Smooth muscle cell (in vitro differentiated cells): ENCODE measurements at regions not wholly inside any gene's neighbourhood (a gene's known extent, or its start where the extent isn't known, plus 50 kb on each side); places are given as distances from the start of the nearest gene placed in this dataset.

ENCODE experiments used
- DNase-seq: peaks from one replicate; lab custom pipeline; 2025; ENCODE audit not compliant: unreplicated experiment; lab: John Stamatoyannopoulos, UW
- H2AFZ ChIP-seq: fragments of 200-600 bp; sonication (generic); 2 replicates; pipeline ENCODE4 v1.6.0; 2016; ENCODE audit warnings: antibody characterized with exemption, low read depth, mild to moderate bottlenecking
- H3F3A ChIP-seq: fragments of 200-600 bp; sonication (generic); 2 replicates; pipeline ENCODE4 v1.6.0; 2017; ENCODE audit warnings: antibody characterized with exemption, low read depth
- H3K27ac ChIP-seq: fragments of 200-600 bp; sonication (generic); 2 replicates; pipeline ENCODE4 v1.5.1; 2016; ENCODE audit warnings: low read depth, mild to moderate bottlenecking
- H3K27me3 ChIP-seq: fragments of 200-600 bp; sonication (generic); 2 replicates; pipeline ENCODE4 v1.6.1; 2016; ENCODE audit warnings: low read depth, mild to moderate bottlenecking
- H3K36me3 ChIP-seq: fragments of 200-600 bp; sonication (generic); 2 replicates; pipeline ENCODE4 v1.5.1; 2016; ENCODE audit warnings: low read depth
- H3K4me1 ChIP-seq: fragments of 200-600 bp; sonication (generic); 2 replicates; pipeline ENCODE4 v1.5.1; 2016; ENCODE audit warnings: low read depth
- H3K4me2 ChIP-seq: fragments of 200-600 bp; sonication (generic); 2 replicates; pipeline ENCODE4 v1.6.0; 2016; ENCODE audit warnings: mild to moderate bottlenecking
- H3K4me3 ChIP-seq: fragments of 200-600 bp; sonication (generic); 2 replicates; pipeline ENCODE4 v1.5.1; 2016; ENCODE audit warnings: mild to moderate bottlenecking
- H3K79me2 ChIP-seq: fragments of 200-600 bp; sonication (generic); 2 replicates; pipeline ENCODE4 v1.6.0; 2016; ENCODE audit warnings: low read depth, mild to moderate bottlenecking
- H3K9ac ChIP-seq: fragments of 200-600 bp; sonication (generic); 2 replicates; pipeline ENCODE4 v1.6.0; 2016; ENCODE audit warnings: low read depth
- H3K9me3 ChIP-seq: fragments of 200-600 bp; sonication (generic); replicated peaks from 2 replicates; pipeline ENCODE4 v1.5.1; 2016; ENCODE audit warnings: low read depth
- H4K20me1 ChIP-seq: fragments of 200-600 bp; sonication (generic); 2 replicates; pipeline ENCODE4 v1.6.0; 2016; ENCODE audit warnings: low read depth
- CTCF ChIP-seq: fragments of 200-600 bp; sonication (generic); IDR thresholded peaks from 2 replicates; pipeline ENCODE4 v1.5.1; 2017; ENCODE audit warnings: borderline replicate concordance, mild to moderate bottlenecking, antibody characterized with exemption; ENCODE audit not compliant: insufficient read depth, poor library complexity, severe bottlenecking
- WGBS: methylation state at CpG from one replicate; pipeline ENCODE4 v1.1.7; 2016; ENCODE audit warnings: low lambda C conversion rate; 5-methylcytosine and 5-hydroxymethylcytosine counted together

DNA sequence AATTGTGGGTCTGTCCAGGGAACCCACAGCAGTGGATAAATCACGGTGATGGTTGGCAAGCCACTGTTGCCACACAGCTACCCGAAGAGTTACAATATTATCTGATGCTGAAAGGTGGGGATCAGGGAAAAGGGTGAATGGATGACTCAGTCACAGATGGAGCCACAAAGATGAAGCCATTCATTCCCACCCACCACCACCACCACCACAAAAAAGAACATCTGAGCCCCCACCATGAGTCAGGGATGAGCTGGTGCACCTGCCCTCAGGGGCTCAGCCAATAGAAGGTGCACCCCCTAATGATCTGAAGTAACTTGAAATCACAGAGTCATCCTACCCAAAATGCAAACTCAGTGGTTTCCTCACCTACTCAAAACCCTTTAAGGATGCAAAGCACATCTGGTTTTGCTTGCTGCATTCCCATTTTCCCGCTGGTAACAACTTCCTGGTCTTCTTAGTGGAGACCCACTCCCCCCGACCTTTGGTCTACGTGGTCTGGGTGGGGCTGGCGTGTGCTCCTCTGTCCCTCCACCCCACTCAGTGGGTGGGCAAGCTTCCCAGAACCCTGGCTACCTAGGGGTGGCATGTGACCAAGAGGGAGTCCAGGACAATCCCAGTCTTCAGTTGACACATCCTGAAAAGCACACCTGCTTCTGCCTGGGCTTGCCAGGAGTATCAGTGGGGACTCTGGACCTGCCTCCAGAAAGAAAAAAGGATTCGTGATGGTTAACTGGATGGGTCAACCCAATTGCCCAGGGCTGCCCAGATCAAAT, 125.5 kb downstream of the ANKRD60 start:
- Histone ChIP-seq H3K27me3 (peaks cover 8% of the 10 kb centered on the region), H3K4me1 (no peaks in the 10 kb centered on the region), H4K20me1 (no peaks in the 10 kb centered on the region), H3K79me2 (no peaks in the 10 kb centered on the region), H3K9ac (no peak overlapping the region), H3K36me3 (no peaks in the 10 kb centered on the region), H3K27ac (peak overlapping the region; percentile 61), H3K4me2 (peak overlapping the region; percentile 20), H3F3A (no peaks in the 10 kb centered on the region), H2AFZ (no peak overlapping the region), H3K4me3 (no peak overlapping the region), H3K9me3 (no peaks in the 10 kb centered on the region)
- no peak for TF ChIP-seq CTCF
- DNase-seq, result no peak
- WGBS, result 67% methylated on average over 7 of the region's 7 CpGs

- DNase-seq, result no peak
- H3K9me3 ChIP-seq, result no peaks in the 10 kb centered on the region
- no peaks in the 10 kb centered on the region for H3K36me3 ChIP-seq
- no peak overlapping the region for H3K4me3 ChIP-seq
- H3K27ac ChIP-seq, result peak overlapping the region; percentile 61
- no peaks in the 10 kb centered on the region for H3K4me1 ChIP-seq
- no peak for TF ChIP-seq CTCF
- H3K9ac ChIP-seq, result no peak overlapping the region
- no peak overlapping the region for H2AFZ ChIP-seq
- no peaks in the 10 kb centered on the region for H4K20me1 ChIP-seq
- WGBS, result 70% methylated on average over 4 of the region's 4 CpGs
- no peaks in the 10 kb centered on the region for H3K79me2 ChIP-seq
- H3K4me2 ChIP-seq, result peak overlapping the region; percentile 20
- peaks cover 10% of the 10 kb centered on the region for H3K27me3 ChIP-seq
- H3F3A ChIP-seq, result no peaks in the 10 kb centered on the region
Observed at GRCh38 chr20:58102261-58102660, 126.2 kb downstream of the ANKRD60 start.

- no peaks in the 10 kb centered on the region for H3K9me3 ChIP-seq
- H2AFZ ChIP-seq, result no peak overlapping the region
- H4K20me1 ChIP-seq, result no peaks in the 10 kb centered on the region
- H3K36me3 ChIP-seq, result no peaks in the 10 kb centered on the region
- H3K4me1 ChIP-seq, result no peaks in the 10 kb centered on the region
- H3F3A ChIP-seq, result no peaks in the 10 kb centered on the region
- TF ChIP-seq CTCF, result no peak
- H3K9ac ChIP-seq, result no peak overlapping the region
- H3K4me3 ChIP-seq, result no peak overlapping the region
- no peak overlapping the region for H3K4me2 ChIP-seq
- no peaks in the 10 kb centered on the region for H3K79me2 ChIP-seq
- WGBS, result 96% methylated on average over 7 of the region's 7 CpGs
- DNase-seq, result no peak
- peaks cover 10% of the 10 kb centered on the region for H3K27me3 ChIP-seq
- no peak overlapping the region for H3K27ac ChIP-seq
Observed at GRCh38 chr20:58100731-58101356, 127.6 kb downstream of the ANKRD60 start.
